ENCODE measurements at regions not wholly inside any gene's neighbourhood (a gene's known extent, or its start where the extent isn't known, plus 50 kb on each side); places are given as distances from the start of the nearest gene placed in this dataset.
"Not testable (repeated sequence)": the region's sequence is repeated elsewhere in the genome, so short reads cannot be mapped to it uniquely, and the experiment has no call there.

GRCh38 chr11:110859998-110860397 is 147.8 kb upstream of the ARHGAP20 start:
- DNase-seq, result no peak

- DNase-seq, result no peak
These were observed 147.1 kb upstream of the ARHGAP20 start for GRCh38 chr11:110859240-110859840.

- DNase-seq, result no peak
These were observed 146.3 kb upstream of the ARHGAP20 start for GRCh38 chr11:110858547-110858921.

GRCh38 chr11:110857892-110858546 is 145.8 kb upstream of the ARHGAP20 start:
- DNase-seq, result no peak

GRCh38 chr11:110856996-110857812 is 145.0 kb upstream of the ARHGAP20 start:
- DNase-seq, result no peak

GRCh38 chr11:110856340-110856739 is 144.1 kb upstream of the ARHGAP20 start:
- DNase-seq, result no peak

GRCh38 chr11:110855191-110855590 is 143.0 kb upstream of the ARHGAP20 start:
- no peak for DNase-seq

GRCh38 chr11:110852921-110853490 is 140.8 kb upstream of the ARHGAP20 start:
- DNase-seq, result no peak

- DNase-seq, result no peak
These were observed 138.6 kb upstream of the ARHGAP20 start for GRCh38 chr11:110850846-110851245.

- DNase-seq, result not testable (repeated sequence)
These were observed 130.8 kb upstream of the ARHGAP20 start for GRCh38 chr11:110843053-110843452.

GRCh38 chr11:110838808-110839207 is 126.6 kb upstream of the ARHGAP20 start:
- DNase-seq, result no peak

- no peak for DNase-seq
These were observed 125.4 kb upstream of the ARHGAP20 start for GRCh38 chr11:110837603-110838002.

- no peak for DNase-seq
These were observed 122.9 kb upstream of the ARHGAP20 start for GRCh38 chr11:110835106-110835505.

- no peak for DNase-seq
These were observed 120.8 kb upstream of the ARHGAP20 start for GRCh38 chr11:110833033-110833484.

- DNase-seq, result no peak
These were observed 120.3 kb upstream of the ARHGAP20 start for GRCh38 chr11:110832539-110832938.

- no peak for DNase-seq
These were observed 119.8 kb upstream of the ARHGAP20 start for GRCh38 chr11:110832080-110832479.

GRCh38 chr11:110830747-110831146 is 118.5 kb upstream of the ARHGAP20 start:
- no peak for DNase-seq

GRCh38 chr11:110830344-110830743 is 118.1 kb upstream of the ARHGAP20 start:
- DNase-seq, result no peak

GRCh38 chr11:110829873-110830272 is 117.6 kb upstream of the ARHGAP20 start:
- DNase-seq, result no peak

- no peak for DNase-seq
These were observed 115.8 kb upstream of the ARHGAP20 start for GRCh38 chr11:110828086-110828485.

- no peak for DNase-seq
These were observed 115.0 kb upstream of the ARHGAP20 start for GRCh38 chr11:110827276-110827675.

- no peak for DNase-seq
These were observed 112.8 kb upstream of the ARHGAP20 start for GRCh38 chr11:110824912-110825620.

Data from CD4-positive, alpha-beta T cell treated with Interleukin-12 subunit alpha and Interleukin-12 subunit beta, for 1 hour (primary cell).